ENCODE measurements at regions not wholly inside any gene's neighbourhood (a gene's known extent, or its start where the extent isn't known, plus 50 kb on each side); places are given as distances from the start of the nearest gene placed in this dataset.

- TF ChIP-seq, protein P1, sequence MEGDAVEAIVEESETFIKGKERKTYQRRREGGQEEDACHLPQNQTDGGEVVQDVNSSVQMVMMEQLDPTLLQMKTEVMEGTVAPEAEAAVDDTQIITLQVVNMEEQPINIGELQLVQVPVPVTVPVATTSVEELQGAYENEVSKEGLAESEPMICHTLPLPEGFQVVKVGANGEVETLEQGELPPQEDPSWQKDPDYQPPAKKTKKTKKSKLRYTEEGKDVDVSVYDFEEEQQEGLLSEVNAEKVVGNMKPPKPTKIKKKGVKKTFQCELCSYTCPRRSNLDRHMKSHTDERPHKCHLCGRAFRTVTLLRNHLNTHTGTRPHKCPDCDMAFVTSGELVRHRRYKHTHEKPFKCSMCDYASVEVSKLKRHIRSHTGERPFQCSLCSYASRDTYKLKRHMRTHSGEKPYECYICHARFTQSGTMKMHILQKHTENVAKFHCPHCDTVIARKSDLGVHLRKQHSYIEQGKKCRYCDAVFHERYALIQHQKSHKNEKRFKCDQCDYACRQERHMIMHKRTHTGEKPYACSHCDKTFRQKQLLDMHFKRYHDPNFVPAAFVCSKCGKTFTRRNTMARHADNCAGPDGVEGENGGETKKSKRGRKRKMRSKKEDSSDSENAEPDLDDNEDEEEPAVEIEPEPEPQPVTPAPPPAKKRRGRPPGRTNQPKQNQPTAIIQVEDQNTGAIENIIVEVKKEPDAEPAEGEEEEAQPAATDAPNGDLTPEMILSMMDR (IDR thresholded peaks at IDR 0.05 in 8 of 11, conservative IDR thresholded peaks at IDR 0.05 in 3 of 11) = no peak
- TF ChIP-seq POLR2A (IDR thresholded peaks at IDR 0.05) (no peak), POLR2AphosphoS5 (IDR thresholded peaks at IDR 0.05) (no peak)
Measured at GRCh38 chr1:29716306-29716705, 480.0 kb downstream of the PTPRU start.

Measured in spleen (tissue), 7 donors.